BE2C (cell line): ENCODE measurements at regions not wholly inside any gene's neighbourhood (a gene's known extent, or its start where the extent isn't known, plus 50 kb on each side); places are given as distances from the start of the nearest gene placed in this dataset.

ENCODE experiments used
- DNase-seq: peaks from one replicate; pipeline ENCODE4 v3.0.0-alpha.2; 2020
- H3K27me3 ChIP-seq: fragments of 250-450 bp; sonication (Bioruptor Pico); 2 replicates; pipeline ENCODE4 v1.5.1; 2020; ENCODE audit warnings: mild to moderate bottlenecking
- H3K36me3 ChIP-seq: fragments of 250-450 bp; sonication (Bioruptor Pico); 2 replicates; pipeline ENCODE4 v1.5.1; 2020; ENCODE audit warnings: mild to moderate bottlenecking
- H3K4me1 ChIP-seq: fragments of 250-450 bp; sonication (Bioruptor Pico); 2 replicates; pipeline ENCODE4 v1.5.1; 2020
- H3K4me3 ChIP-seq: 2 replicates; pipeline ENCODE4 v1.5.1; 2011; ENCODE audit warnings: low read depth, low read length
- H3K9me3 ChIP-seq: fragments of 250-450 bp; sonication (Bioruptor Pico); 2 replicates; pipeline ENCODE4 v1.5.1; 2020
- CTCF ChIP-seq: IDR thresholded peaks from 2 replicates; pipeline ENCODE4 v1.5.1; 2012; ENCODE audit warnings: mild to moderate bottlenecking, low read depth, low read length

GRCh38 chr2:18009891-18010290 lies 131.4 kb downstream of the KCNS3 start:
- no peak for TF ChIP-seq CTCF
- H3K4me1 ChIP-seq: no peaks in the 10 kb centered on the region
- H3K9me3 ChIP-seq: no peaks in the 10 kb centered on the region
- H3K4me3 ChIP-seq: no peak overlapping the region
- no peaks in the 10 kb centered on the region for H3K27me3 ChIP-seq
- H3K36me3 ChIP-seq: no peaks in the 10 kb centered on the region
- DNase-seq: no peak

- no peak for TF ChIP-seq CTCF
- Histone ChIP-seq H3K36me3 (no peaks in the 10 kb centered on the region), H3K9me3 (no peaks in the 10 kb centered on the region), H3K27me3 (no peaks in the 10 kb centered on the region), H3K4me3 (no peak overlapping the region), H3K4me1 (no peaks in the 10 kb centered on the region)
- no peak for DNase-seq
Measured at GRCh38 chr2:18005411-18005810, 126.9 kb downstream of the KCNS3 start.

DNA sequence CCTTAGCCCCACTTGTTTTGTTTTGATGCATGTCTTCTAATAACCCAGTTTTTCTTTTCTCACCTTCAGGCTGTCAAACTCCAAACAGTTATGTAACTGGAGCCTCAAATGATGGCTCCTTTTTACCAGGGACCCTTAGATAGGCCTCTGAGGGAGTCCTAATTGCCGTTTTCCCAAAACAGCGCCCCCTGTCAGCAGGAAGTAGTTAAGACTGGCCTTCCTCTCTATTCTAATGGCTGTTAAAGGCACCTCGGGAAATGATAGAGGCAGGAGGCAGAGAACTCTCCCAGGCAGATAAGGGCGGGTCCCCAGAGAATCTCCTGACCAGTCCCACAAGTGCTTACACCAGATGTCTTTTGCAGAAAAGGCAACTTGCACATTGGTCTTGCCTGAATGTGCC lies 123.2 kb downstream of the KCNS3 start:
- Histone ChIP-seq H3K36me3 (no peaks in the 10 kb centered on the region), H3K27me3 (no peaks in the 10 kb centered on the region), H3K4me1 (no peaks in the 10 kb centered on the region), H3K9me3 (no peaks in the 10 kb centered on the region), H3K4me3 (no peak overlapping the region)
- DNase-seq: peak; percentile 13
- peak; percentile 26 for TF ChIP-seq CTCF

DNA sequence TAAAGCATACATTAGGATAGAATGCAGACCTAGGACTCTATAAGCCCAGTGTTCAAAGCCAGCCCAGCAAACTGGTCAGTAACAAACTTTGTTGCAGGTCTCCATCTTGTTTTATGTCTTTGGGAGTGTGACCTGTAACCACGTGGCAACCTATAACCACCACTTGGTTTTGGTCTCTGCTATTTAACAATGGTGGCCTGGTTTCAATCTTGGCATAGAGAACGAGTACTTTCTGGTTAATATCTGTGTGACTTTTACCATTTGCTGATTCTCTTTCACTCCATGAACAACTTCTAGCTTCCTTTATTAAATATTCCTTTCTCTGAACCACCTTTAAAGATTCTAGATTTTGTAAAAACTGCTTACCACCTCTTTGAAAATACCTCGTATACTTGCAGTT lies 118.5 kb downstream of the KCNS3 start:
- H3K27me3 ChIP-seq: no peaks in the 10 kb centered on the region
- no peaks in the 10 kb centered on the region for H3K9me3 ChIP-seq
- no peaks in the 10 kb centered on the region for H3K4me1 ChIP-seq
- no peak overlapping the region for H3K4me3 ChIP-seq
- TF ChIP-seq CTCF: no peak
- H3K36me3 ChIP-seq: no peaks in the 10 kb centered on the region
- DNase-seq: no peak

- Histone ChIP-seq H3K4me1 (no peaks in the 10 kb centered on the region), H3K27me3 (no peaks in the 10 kb centered on the region), H3K9me3 (no peaks in the 10 kb centered on the region), H3K4me3 (no peak overlapping the region), H3K36me3 (no peaks in the 10 kb centered on the region)
- DNase-seq: peak; percentile 13
- no peak for TF ChIP-seq CTCF
Measured at GRCh38 chr2:17995593-17995992, 117.1 kb downstream of the KCNS3 start.
